SK-N-SH treated with all-trans-retinoic acid at 6 μM for 48 hours (cell line): ENCODE measurements at regions not wholly inside any gene's neighbourhood (a gene's known extent, or its start where the extent isn't known, plus 50 kb on each side); places are given as distances from the start of the nearest gene placed in this dataset.

Source experiments
- ATAC-seq: fragments of 200-7000 bp; cut with Tn5 transposase; 3 replicates; pipeline ENCODE4 v1.9.1; 2020; ENCODE audit warnings: mild to moderate bottlenecking, moderate library complexity
- ARNTL ChIP-seq: fragments of 450-650 bp; formaldehyde crosslinking; IDR thresholded peaks from 2 replicates; pipeline ENCODE4 v1.5.0; 2020; ENCODE audit warnings: low read depth, mild to moderate bottlenecking, moderate library complexity, borderline replicate concordance
- BACH2 ChIP-seq: fragments of 250-450 bp; sonication (Bioruptor Pico); IDR thresholded peaks from 2 replicates; pipeline ENCODE4 v1.9.0; 2021; ENCODE audit warnings: mild to moderate bottlenecking, borderline replicate concordance
- CREB5 ChIP-seq: fragments of 250-450 bp; sonication (Bioruptor Pico); IDR thresholded peaks from 2 replicates; pipeline ENCODE4 v1.5.1; 2020; ENCODE audit warnings: low read depth, mild to moderate bottlenecking, moderate library complexity
- CSDC2 ChIP-seq: fragments of 250-450 bp; sonication (Bioruptor Pico); IDR thresholded peaks from 2 replicates; pipeline ENCODE4 v1.5.0; 2020; ENCODE audit warnings: mild to moderate bottlenecking, moderate library complexity
- ESRRG ChIP-seq: fragments of 250-450 bp; sonication (Bioruptor Pico); IDR thresholded peaks from 2 replicates; pipeline ENCODE4 v1.6.1; 2021; ENCODE audit warnings: mild to moderate bottlenecking
- GLIS3 ChIP-seq: fragments of 250-450 bp; sonication (Bioruptor Pico); IDR thresholded peaks from 2 replicates; pipeline ENCODE4 v1.5.0; 2020; ENCODE audit warnings: mild to moderate bottlenecking, moderate library complexity
- ISL1 ChIP-seq: fragments of 250-450 bp; sonication (Bioruptor Pico); IDR thresholded peaks from 2 replicates; pipeline ENCODE4 v2.1.2; 2022; ENCODE audit warnings: mild to moderate bottlenecking, moderate library complexity
- OSR1 ChIP-seq: fragments of 250-450 bp; sonication (Bioruptor Pico); IDR thresholded peaks from 2 replicates; pipeline ENCODE4 v1.8.0; 2022; ENCODE audit warnings: moderate library complexity, mild to moderate bottlenecking, inconsistent platforms
- PATZ1 ChIP-seq: fragments of 250-450 bp; sonication (Bioruptor Pico); IDR thresholded peaks from 2 replicates; pipeline ENCODE4 v1.8.0; 2020; ENCODE audit warnings: mild to moderate bottlenecking, moderate library complexity, borderline replicate concordance
- PPARA ChIP-seq: fragments of 250-450 bp; sonication (Bioruptor Pico); IDR thresholded peaks from 2 replicates; pipeline ENCODE4 v1.5.0; 2020; ENCODE audit warnings: mild to moderate bottlenecking, borderline replicate concordance
- RARB ChIP-seq: fragments of 250-450 bp; sonication (Bioruptor Pico); IDR thresholded peaks from 2 replicates; pipeline ENCODE4 v1.8.0; 2021; ENCODE audit warnings: mild to moderate bottlenecking, moderate library complexity
- TCF4 ChIP-seq: fragments of 250-450 bp; sonication (Bioruptor Pico); IDR thresholded peaks from 2 replicates; pipeline ENCODE4 v1.8.0; 2021; ENCODE audit warnings: mild to moderate bottlenecking, moderate library complexity, borderline replicate concordance
- TSHZ2 ChIP-seq: fragments of 250-450 bp; sonication (Bioruptor Pico); IDR thresholded peaks from 2 replicates; pipeline ENCODE4 v1.5.0; 2020; ENCODE audit warnings: mild to moderate bottlenecking, moderate library complexity
- ZC3H10 ChIP-seq: fragments of 250-450 bp; sonication (Bioruptor Pico); IDR thresholded peaks from 2 replicates; pipeline ENCODE4 v1.5.1; 2021; ENCODE audit warnings: mild to moderate bottlenecking, moderate library complexity
- ZFP3 ChIP-seq: fragments of 250-450 bp; sonication (Bioruptor Pico); IDR thresholded peaks from 2 replicates; pipeline ENCODE4 v1.5.0; 2020; ENCODE audit warnings: mild to moderate bottlenecking, moderate library complexity
- ZFP30 ChIP-seq: fragments of 450-650 bp; formaldehyde crosslinking; IDR thresholded peaks from 2 replicates; pipeline ENCODE4 v1.5.0; 2022; ENCODE audit warnings: mild to moderate bottlenecking, moderate library complexity
- ZNF70 ChIP-seq: fragments of 450-650 bp; formaldehyde crosslinking; IDR thresholded peaks from 2 replicates; pipeline ENCODE4 v1.5.0; 2020; ENCODE audit warnings: mild to moderate bottlenecking, moderate library complexity
- ZNF8 ChIP-seq: fragments of 450-650 bp; formaldehyde crosslinking; IDR thresholded peaks from 2 replicates; pipeline ENCODE4 v1.5.0; 2020; ENCODE audit warnings: mild to moderate bottlenecking, moderate library complexity
- TF ChIP-seq, protein P1 (sequence below): fragments of 250-450 bp; sonication (Bioruptor Pico); IDR thresholded peaks from 2 replicates; pipeline ENCODE4 v1.5.1; 2021; ENCODE audit warnings: mild to moderate bottlenecking, moderate library complexity
- TF ChIP-seq, protein P2 (sequence below): fragments of 250-450 bp; sonication (Bioruptor Pico); IDR thresholded peaks from 2 replicates; pipeline ENCODE4 v1.8.0; 2021; ENCODE audit warnings: low read depth, mild to moderate bottlenecking, moderate library complexity, borderline replicate concordance

DNA sequence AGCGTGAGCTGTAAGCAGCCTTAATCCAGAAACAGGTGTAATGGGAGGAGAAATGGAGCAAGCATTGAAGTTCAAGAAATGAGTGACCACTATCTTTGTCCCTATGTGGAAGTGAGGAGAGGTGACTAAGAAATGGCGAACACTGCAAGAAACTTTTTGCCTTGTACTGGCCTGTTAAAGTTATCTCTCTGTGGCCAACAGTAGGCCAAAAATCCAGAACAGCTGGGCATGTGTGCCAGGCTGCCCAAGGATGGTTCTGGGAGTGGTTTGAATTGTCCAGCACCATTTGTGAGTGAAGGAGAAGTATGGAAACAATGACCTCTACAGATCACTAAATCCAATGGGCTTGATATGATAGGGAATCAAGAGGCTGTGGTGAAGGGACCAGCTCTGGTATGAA is 83.3 kb upstream of the FRMD6 start (continued):
- TF ChIP-seq PATZ1 (CRISPR knock-in tag) (no peak), RARB (CRISPR knock-in tag) (no peak), ZNF70 (CRISPR knock-in tag) (no peak), ZFP30 (CRISPR knock-in tag) (no peak)

DNA sequence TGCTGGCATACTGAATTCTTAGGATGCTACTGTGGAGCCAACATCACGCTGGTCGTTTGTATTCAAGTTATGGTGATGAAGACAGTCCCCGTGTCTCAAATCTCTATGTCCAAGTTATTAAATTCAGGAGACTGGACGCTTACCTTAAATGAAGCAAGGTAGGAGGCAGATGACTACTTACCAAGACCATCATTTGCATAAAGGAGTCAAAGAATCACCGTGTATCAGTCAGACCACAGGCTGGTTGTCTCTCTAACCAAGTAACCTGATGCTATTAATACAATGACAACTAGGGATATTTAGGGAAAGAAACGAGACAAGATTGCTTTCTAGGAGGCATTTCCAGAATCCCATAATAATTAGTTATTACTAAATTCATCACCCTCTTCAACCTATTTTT is 78.1 kb upstream of the FRMD6 start:
- TF ChIP-seq CSDC2 (CRISPR knock-in tag), result no peak
- no peak for TF ChIP-seq CREB5 (CRISPR knock-in tag)
- no peak for TF ChIP-seq TSHZ2 (CRISPR knock-in tag)
- TF ChIP-seq, protein P1, sequence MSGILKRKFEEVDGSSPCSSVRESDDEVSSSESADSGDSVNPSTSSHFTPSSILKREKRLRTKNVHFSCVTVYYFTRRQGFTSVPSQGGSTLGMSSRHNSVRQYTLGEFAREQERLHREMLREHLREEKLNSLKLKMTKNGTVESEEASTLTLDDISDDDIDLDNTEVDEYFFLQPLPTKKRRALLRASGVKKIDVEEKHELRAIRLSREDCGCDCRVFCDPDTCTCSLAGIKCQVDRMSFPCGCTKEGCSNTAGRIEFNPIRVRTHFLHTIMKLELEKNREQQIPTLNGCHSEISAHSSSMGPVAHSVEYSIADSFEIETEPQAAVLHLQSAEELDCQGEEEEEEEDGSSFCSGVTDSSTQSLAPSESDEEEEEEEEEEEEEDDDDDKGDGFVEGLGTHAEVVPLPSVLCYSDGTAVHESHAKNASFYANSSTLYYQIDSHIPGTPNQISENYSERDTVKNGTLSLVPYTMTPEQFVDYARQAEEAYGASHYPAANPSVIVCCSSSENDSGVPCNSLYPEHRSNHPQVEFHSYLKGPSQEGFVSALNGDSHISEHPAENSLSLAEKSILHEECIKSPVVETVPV (CRISPR knock-in tag), result no peak
- TF ChIP-seq ESRRG (CRISPR knock-in tag), result no peak
- no peak for TF ChIP-seq PPARA (CRISPR knock-in tag)
- no peak for TF ChIP-seq ARNTL
- no peak for TF ChIP-seq ZNF70 (CRISPR knock-in tag)
- TF ChIP-seq GLIS3, result no peak
- no peak for TF ChIP-seq TCF4 (CRISPR knock-in tag)
- ATAC-seq, result no peak

GRCh38 chr14:51574009-51574408 is 77.7 kb upstream of the FRMD6 start:
- ATAC-seq, result no peak
- TF ChIP-seq BACH2 (CRISPR knock-in tag) (no peak), TCF4 (CRISPR knock-in tag) (no peak)

DNA sequence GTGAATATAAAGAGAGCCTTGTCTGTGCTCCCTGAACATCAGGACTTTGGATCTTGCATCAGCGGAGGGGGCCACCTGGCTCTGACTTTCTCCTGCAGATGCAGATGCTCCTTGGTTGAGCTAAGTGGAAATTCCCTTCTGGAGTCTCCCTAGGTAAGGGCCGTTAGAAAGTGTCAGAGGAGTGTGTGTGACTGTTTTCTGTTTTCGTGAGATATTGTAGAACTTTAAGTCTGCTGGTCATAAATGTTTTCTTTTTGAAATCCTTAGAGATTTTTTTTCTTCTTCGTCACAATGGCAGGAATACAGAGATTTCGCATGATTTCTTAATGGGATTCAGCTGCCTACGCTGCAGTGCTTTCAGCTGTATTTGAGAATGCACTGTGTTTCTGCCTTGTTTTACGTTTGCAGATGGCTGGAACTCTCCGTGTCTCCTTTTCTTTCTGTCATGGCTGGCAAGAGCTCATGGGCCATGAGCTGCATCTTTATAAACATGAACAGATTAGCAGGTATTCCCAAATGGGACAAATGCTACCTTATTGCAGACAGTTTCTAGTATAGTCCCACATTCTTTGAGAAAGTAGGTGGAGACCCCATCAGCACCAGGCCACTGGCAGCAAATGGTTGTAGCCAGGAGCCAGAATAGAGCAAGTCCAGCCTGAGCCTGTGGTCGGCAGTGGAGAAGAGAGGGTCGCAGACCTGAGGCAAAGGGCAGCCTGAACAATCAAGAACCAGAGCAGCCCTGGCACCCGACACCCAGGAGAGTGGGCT is 76.2 kb upstream of the FRMD6 start:
- no peak for ATAC-seq
- TF ChIP-seq TCF4 (CRISPR knock-in tag) (no peak), PPARA (CRISPR knock-in tag) (no peak), ZNF8 (CRISPR knock-in tag) (no peak), TSHZ2 (CRISPR knock-in tag) (no peak), CSDC2 (CRISPR knock-in tag) (no peak), ZC3H10 (CRISPR knock-in tag) (no peak), OSR1 (CRISPR knock-in tag) (no peak), CREB5 (CRISPR knock-in tag) (no peak), ISL1 (CRISPR knock-in tag) (no peak), ZFP3 (CRISPR knock-in tag) (no peak)
- TF ChIP-seq, protein P2, sequence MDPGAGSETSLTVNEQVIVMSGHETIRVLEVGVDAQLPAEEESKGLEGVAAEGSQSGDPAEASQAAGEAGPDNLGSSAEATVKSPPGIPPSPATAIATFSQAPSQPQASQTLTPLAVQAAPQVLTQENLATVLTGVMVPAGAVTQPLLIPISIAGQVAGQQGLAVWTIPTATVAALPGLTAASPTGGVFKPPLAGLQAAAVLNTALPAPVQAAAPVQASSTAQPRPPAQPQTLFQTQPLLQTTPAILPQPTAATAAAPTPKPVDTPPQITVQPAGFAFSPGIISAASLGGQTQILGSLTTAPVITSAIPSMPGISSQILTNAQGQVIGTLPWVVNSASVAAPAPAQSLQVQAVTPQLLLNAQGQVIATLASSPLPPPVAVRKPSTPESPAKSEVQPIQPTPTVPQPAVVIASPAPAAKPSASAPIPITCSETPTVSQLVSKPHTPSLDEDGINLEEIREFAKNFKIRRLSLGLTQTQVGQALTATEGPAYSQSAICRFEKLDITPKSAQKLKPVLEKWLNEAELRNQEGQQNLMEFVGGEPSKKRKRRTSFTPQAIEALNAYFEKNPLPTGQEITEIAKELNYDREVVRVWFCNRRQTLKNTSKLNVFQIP (CRISPR knock-in tag), result no peak
- TF ChIP-seq, protein P1 (CRISPR knock-in tag), result no peak
